Mammary epithelial cell (primary cell): ENCODE measurements at regions not wholly inside any gene's neighbourhood (a gene's known extent, or its start where the extent isn't known, plus 50 kb on each side); places are given as distances from the start of the nearest gene placed in this dataset.

ENCODE experiments used
- CTCF ChIP-seq, 2 donors: IDR thresholded peaks in 1 of 2; conservative IDR thresholded peaks in 1 of 2; 2 replicates each; pipeline ENCODE4 v1.5.1; 2011 to 2012; ENCODE audit warnings: inconsistent platforms in 2 of 2, low read length in 2 of 2, mild to moderate bottlenecking in 2 of 2, control low read depth in 1 of 2, low read depth in 1 of 2; ENCODE audit not compliant: insufficient read depth in 1 of 2; ENCODE audit errors: extremely low read depth in 1 of 2
- EZH2 ChIP-seq: IDR thresholded peaks from 2 replicates; pipeline ENCODE4 v1.6.1; 2012; ENCODE audit warnings: low read length, inconsistent platforms, borderline replicate concordance

DNA sequence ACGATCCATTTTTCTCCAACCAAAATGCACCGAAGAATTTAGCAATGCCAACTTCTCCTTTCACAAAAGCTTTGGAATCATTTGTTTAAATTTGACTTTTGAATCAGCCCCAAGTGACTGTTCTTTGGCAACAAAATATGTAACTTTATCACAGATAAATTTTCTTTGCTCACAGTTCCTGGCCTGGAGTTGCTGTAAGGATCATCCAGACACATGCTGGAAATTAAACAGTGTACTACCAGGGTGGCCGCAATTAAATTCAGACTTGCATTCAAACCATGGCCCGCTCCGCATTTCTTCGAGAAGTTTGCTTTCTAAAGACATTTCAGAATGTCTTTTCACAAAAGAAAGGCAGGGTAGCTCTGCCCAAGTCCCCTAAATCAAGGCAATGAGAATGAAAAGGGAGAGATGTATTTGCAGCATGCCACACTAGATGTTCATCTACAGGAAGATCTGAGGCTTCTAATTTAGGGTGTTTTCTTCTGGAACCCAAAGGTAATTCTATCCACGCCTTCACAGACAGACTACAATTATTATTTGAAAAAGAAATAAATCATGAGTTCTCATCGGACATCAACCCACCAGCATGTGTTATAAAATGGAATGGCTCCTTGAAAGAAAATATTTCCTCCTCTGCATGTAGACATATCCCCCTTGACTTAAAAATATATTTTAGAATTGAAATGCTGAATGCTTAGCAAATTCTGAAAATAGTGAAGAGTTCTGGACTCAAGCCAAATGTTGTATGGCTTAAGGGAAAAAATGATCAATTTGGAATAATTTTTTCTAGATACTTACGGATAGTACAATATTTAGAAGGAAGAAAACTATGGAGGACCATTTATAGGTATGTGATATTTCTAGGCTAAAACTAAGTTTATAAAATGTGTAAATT, 189.7 kb upstream of the BLID start:
- no peak for TF ChIP-seq CTCF (conservative IDR thresholded peaks at IDR 0.05 in 1 of 2, IDR thresholded peaks at IDR 0.05 in 1 of 2; ENCODE audit: extremely low read depth in 1 of 2, insufficient read depth in 1 of 2, low read depth in 1 of 2, low read length in 2 of 2)
- no peak for TF ChIP-seq EZH2
